GM23338 (cell line): ENCODE measurements at regions not wholly inside any gene's neighbourhood (a gene's known extent, or its start where the extent isn't known, plus 50 kb on each side); places are given as distances from the start of the nearest gene placed in this dataset.
"Not testable (repeated sequence)": the region's sequence is repeated elsewhere in the genome, so short reads cannot be mapped to it uniquely, and the experiment has no call there.

Experiments used
- ATAC-seq: fragments of 200-7000 bp; cut with Tn5 transposase; 3 replicates; pipeline ENCODE4 v1.9.1; 2020
- DNase-seq: peaks from one replicate; pipeline ENCODE4 v3.0.0-alpha.2; 2015; ENCODE audit warnings: low spot score
- H2AFZ ChIP-seq: fragments of 200-600 bp; sonication (generic); 2 replicates; pipeline ENCODE4 v1.8.0; 2016; ENCODE audit warnings: antibody characterized with exemption, mild to moderate bottlenecking, moderate library complexity
- H3F3A ChIP-seq: fragments of 200-600 bp; sonication (generic); replicated peaks from 2 replicates; pipeline ENCODE4 v1.8.0; 2017; ENCODE audit warnings: antibody characterized with exemption, mixed run types, low read depth
- H3K27ac ChIP-seq: fragments of 200-600 bp; sonication (generic); 2 replicates; pipeline ENCODE4 v1.6.1; 2016; ENCODE audit warnings: low read depth
- H3K27me3 ChIP-seq: fragments of 200-600 bp; sonication (generic); 2 replicates; pipeline ENCODE4 v1.8.0; 2016; ENCODE audit warnings: mild to moderate bottlenecking, mixed run types, moderate library complexity; ENCODE audit not compliant: insufficient read depth
- H3K36me3 ChIP-seq: fragments of 200-600 bp; sonication (generic); 2 replicates; pipeline ENCODE4 v1.8.0; 2016; ENCODE audit warnings: mild to moderate bottlenecking; ENCODE audit not compliant: insufficient read depth
- H3K4me1 ChIP-seq: fragments of 200-600 bp; sonication (generic); 2 replicates; pipeline ENCODE4 v1.8.0; 2016; ENCODE audit warnings: mild to moderate bottlenecking, moderate library complexity; ENCODE audit not compliant: insufficient read depth
- H3K4me2 ChIP-seq: fragments of 200-600 bp; sonication (generic); 2 replicates; pipeline ENCODE4 v1.7.1; 2017; ENCODE audit warnings: mixed run types
- H3K4me3 ChIP-seq: fragments of 200-600 bp; sonication (generic); 2 replicates; pipeline ENCODE4 v1.6.1; 2016; ENCODE audit warnings: mixed run types
- H3K79me2 ChIP-seq: fragments of 200-600 bp; sonication (generic); replicated peaks from 2 replicates; pipeline ENCODE4 v1.8.0; 2017; ENCODE audit warnings: mild to moderate bottlenecking; ENCODE audit not compliant: insufficient read depth
- H3K9me2 ChIP-seq: fragments of 200-600 bp; sonication (generic); 2 replicates; pipeline ENCODE4 v1.8.0; 2017; ENCODE audit not compliant: insufficient read depth
- H4K20me1 ChIP-seq: fragments of 200-600 bp; sonication (generic); replicated peaks from 2 replicates; pipeline ENCODE4 v1.8.0; 2017; ENCODE audit warnings: mild to moderate bottlenecking; ENCODE audit not compliant: insufficient read depth
- H3K27ac Mint-ChIP-seq: 2 replicates; pipeline ENCODE4 v1.8.0; 2020; ENCODE audit warnings: inconsistent platforms, mild to moderate bottlenecking, moderate library complexity, mixed read lengths
- H3K27me3 Mint-ChIP-seq: 3 replicates; pipeline ENCODE4 v1.8.0; 2022; ENCODE audit warnings: low read depth, mild to moderate bottlenecking, moderate library complexity, mixed read lengths, inconsistent platforms; ENCODE audit not compliant: insufficient read depth, poor library complexity
- H3K36me3 Mint-ChIP-seq: 3 replicates; pipeline ENCODE4 v1.8.0; 2021; ENCODE audit warnings: low read depth, mild to moderate bottlenecking, inconsistent platforms, moderate library complexity, mixed read lengths
- H3K4me1 Mint-ChIP-seq: 3 replicates; pipeline ENCODE4 v1.8.0; 2020; ENCODE audit warnings: mild to moderate bottlenecking, inconsistent platforms, mixed read lengths
- H3K4me3 Mint-ChIP-seq: 3 replicates; pipeline ENCODE4 v1.8.0; 2021; ENCODE audit warnings: moderate library complexity, mild to moderate bottlenecking, inconsistent platforms, mixed read lengths
- H3K9me3 Mint-ChIP-seq: 3 replicates; pipeline ENCODE4 v1.8.0; 2020; ENCODE audit warnings: moderate library complexity, mild to moderate bottlenecking, inconsistent platforms, mixed read lengths
- CREB1 ChIP-seq: fragments of 250-450 bp; sonication (Bioruptor Pico); IDR thresholded peaks from 2 replicates; pipeline ENCODE4 v1.5.0; 2020; ENCODE audit warnings: low read depth, mild to moderate bottlenecking, moderate library complexity
- CTCF ChIP-seq, 2 experiments: fragments of 200-600 bp in 1 of 2; sonication (generic) in 1 of 2; conservative IDR thresholded peaks; 2 replicates each; pipeline versions ENCODE4 v1.5.1 to v1.6.1; 2016 to 2017; ENCODE audit warnings: antibody characterized with exemption in 2 of 2, low read depth in 2 of 2, mild to moderate bottlenecking in 2 of 2, moderate library complexity in 1 of 2
- EZH2 ChIP-seq: fragments of 200-600 bp; sonication (generic); IDR thresholded peaks from one replicate; pipeline ENCODE4 v1.8.0; 2017; ENCODE audit warnings: antibody characterized with exemption, mild to moderate bottlenecking, low read depth; ENCODE audit not compliant: unreplicated experiment
- EZH2phosphoT487 ChIP-seq: fragments of 200-600 bp; sonication (generic); IDR thresholded peaks from one replicate; pipeline ENCODE4 v1.8.1; 2018; ENCODE audit warnings: antibody characterized with exemption; ENCODE audit not compliant: unreplicated experiment
- JUNB ChIP-seq: IDR thresholded peaks from one replicate; pipeline ENCODE4 v1.6.1; 2016; ENCODE audit warnings: antibody characterized with exemption; ENCODE audit not compliant: unreplicated experiment
- NANOG ChIP-seq: IDR thresholded peaks from 2 replicates; pipeline ENCODE4 v1.6.1; 2016; ENCODE audit warnings: antibody characterized with exemption, borderline replicate concordance
- POLR2AphosphoS5 ChIP-seq: IDR thresholded peaks from 2 replicates; pipeline ENCODE4 v1.6.1; 2016; ENCODE audit warnings: antibody characterized with exemption, low read depth
- REST ChIP-seq: IDR thresholded peaks from one replicate; pipeline ENCODE4 v1.6.1; 2018; ENCODE audit warnings: antibody characterized with exemption; ENCODE audit not compliant: unreplicated experiment
- STAT1 ChIP-seq: IDR thresholded peaks from one replicate; pipeline ENCODE4 v1.6.1; 2016; ENCODE audit warnings: antibody characterized with exemption; ENCODE audit not compliant: unreplicated experiment
- ZNF114 ChIP-seq: fragments of 250-450 bp; sonication (Bioruptor Pico); IDR thresholded peaks from 2 replicates; pipeline ENCODE4 v1.5.0; 2020; ENCODE audit warnings: mild to moderate bottlenecking, moderate library complexity
- ZNF331 ChIP-seq: fragments of 250-450 bp; sonication (Bioruptor Pico); IDR thresholded peaks from 2 replicates; pipeline ENCODE4 v1.5.0; 2020; ENCODE audit warnings: low read depth, mild to moderate bottlenecking, moderate library complexity
- TF ChIP-seq, protein P1 (sequence below): IDR thresholded peaks from 2 replicates; pipeline ENCODE4 v1.6.1; 2016; ENCODE audit warnings: antibody characterized with exemption

DNA sequence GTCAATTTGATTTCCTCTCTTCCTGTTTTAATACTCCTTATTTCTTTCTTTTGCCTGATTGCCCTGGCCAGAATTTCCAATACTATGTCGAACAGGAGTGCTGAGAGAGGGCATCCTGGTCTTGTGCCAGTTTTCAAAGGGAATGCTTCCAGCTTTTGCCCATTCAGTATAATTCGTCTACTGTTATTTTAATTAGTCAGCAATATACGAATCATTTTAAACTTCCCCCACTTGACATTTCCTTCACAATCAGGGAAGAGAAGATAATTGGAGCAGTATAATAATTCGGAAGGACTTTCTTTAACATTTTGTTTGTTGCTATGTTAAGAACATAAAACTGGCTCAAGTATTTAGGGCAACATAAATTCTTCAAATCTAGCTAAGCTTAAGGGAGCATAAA, 860.3 kb upstream of the SLC35B3 start (continued):
- TF ChIP-seq, protein P1, sequence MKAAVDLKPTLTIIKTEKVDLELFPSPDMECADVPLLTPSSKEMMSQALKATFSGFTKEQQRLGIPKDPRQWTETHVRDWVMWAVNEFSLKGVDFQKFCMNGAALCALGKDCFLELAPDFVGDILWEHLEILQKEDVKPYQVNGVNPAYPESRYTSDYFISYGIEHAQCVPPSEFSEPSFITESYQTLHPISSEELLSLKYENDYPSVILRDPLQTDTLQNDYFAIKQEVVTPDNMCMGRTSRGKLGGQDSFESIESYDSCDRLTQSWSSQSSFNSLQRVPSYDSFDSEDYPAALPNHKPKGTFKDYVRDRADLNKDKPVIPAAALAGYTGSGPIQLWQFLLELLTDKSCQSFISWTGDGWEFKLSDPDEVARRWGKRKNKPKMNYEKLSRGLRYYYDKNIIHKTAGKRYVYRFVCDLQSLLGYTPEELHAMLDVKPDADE: no peak
- TF ChIP-seq REST (no peak), POLR2AphosphoS5 (no peak), EZH2phosphoT487 (no peak), CREB1 (CRISPR knock-in tag) (no peak)

GRCh38 chr6:9292975-9293374, 857.6 kb upstream of the SLC35B3 start:
- H4K20me1 ChIP-seq: no peaks in the 10 kb centered on the region
- no peaks in the 10 kb centered on the region for H3K36me3 ChIP-seq
- ATAC-seq: no peak
- Mint-ChIP-seq H3K4me1 (peaks cover 26% of the 10 kb centered on the region), H3K27ac (no peak overlapping the region), H3K4me3 (no peak overlapping the region), H3K27me3 (no peaks in the 10 kb centered on the region), H3K9me3 (peaks cover 20% of the 10 kb centered on the region), H3K36me3 (peaks cover 12% of the 10 kb centered on the region; the same call in 2 of the 3 replicates)
- no peak for DNase-seq
- H3K27me3 ChIP-seq: no peaks in the 10 kb centered on the region
- H3K4me2 ChIP-seq: no peak overlapping the region
- no peak overlapping the region for H3K4me3 ChIP-seq
- H3K27ac ChIP-seq: no peak overlapping the region
- TF ChIP-seq, protein P1: no peak
- TF ChIP-seq STAT1 (no peak), POLR2AphosphoS5 (no peak), NANOG (no peak), REST (no peak), EZH2phosphoT487 (no peak), CREB1 (CRISPR knock-in tag) (no peak), CTCF (conservative IDR thresholded peaks at IDR 0.05; ENCODE audit: low read depth in 2 of 2) (no peak), ZNF331 (CRISPR knock-in tag) (no peak), ZNF114 (no peak), EZH2 (no peak), JUNB (no peak)
- no peaks in the 10 kb centered on the region for H3K79me2 ChIP-seq
- H3K9me2 ChIP-seq: no peaks in the 10 kb centered on the region
- no peak overlapping the region for H2AFZ ChIP-seq
- no peaks in the 10 kb centered on the region for H3F3A ChIP-seq
- peaks cover 18% of the 10 kb centered on the region; the same call in 1 of the 2 replicates for H3K4me1 ChIP-seq

DNA sequence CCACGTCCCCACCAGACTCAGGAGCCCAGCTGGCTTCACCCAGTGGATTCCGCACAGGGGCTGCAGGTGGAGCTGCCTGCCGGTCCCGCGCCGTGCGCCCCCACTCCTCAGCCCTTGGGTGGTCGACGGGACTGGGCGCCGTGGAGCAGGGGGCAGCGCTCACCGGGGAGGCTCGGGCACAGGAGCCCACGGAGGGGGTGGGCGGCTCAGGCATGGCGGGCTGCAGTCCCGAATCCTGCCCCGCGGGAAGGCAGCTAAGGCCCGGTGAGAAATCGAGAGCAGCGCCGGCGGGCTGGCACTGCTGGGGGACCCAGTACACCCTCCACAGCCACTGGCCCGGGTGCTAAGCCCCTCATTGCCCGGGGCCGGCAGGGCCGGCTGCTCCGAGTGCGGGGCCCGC, 855.0 kb upstream of the SLC35B3 start:
- H3K27me3 Mint-ChIP-seq, ATAC-seq, H4K20me1 ChIP-seq, H3K9me2 ChIP-seq, H3K27me3 ChIP-seq, H3K4me3 ChIP-seq, H3K27ac Mint-ChIP-seq, H3K79me2 ChIP-seq, DNase-seq, H3K4me3 Mint-ChIP-seq, H2AFZ ChIP-seq, H3K36me3 ChIP-seq, H3K4me2 ChIP-seq, H3F3A ChIP-seq, H3K27ac ChIP-seq: not testable (repeated sequence)
- peaks cover 26% of the 10 kb centered on the region for H3K4me1 Mint-ChIP-seq
- H3K36me3 Mint-ChIP-seq: peaks cover 12% of the 10 kb centered on the region; the same call in 2 of the 3 replicates
- peaks cover 19% of the 10 kb centered on the region for H3K9me3 Mint-ChIP-seq
- peaks cover 22% of the 10 kb centered on the region; the same call in 1 of the 2 replicates for H3K4me1 ChIP-seq
